ENCODE measurements at regions not wholly inside any gene's neighbourhood (a gene's known extent, or its start where the extent isn't known, plus 50 kb on each side); places are given as distances from the start of the nearest gene placed in this dataset.

- Histone ChIP-seq H3K4me2 (ENCODE audit: low read depth, low read length) (no peak overlapping the region), H3K27me3 (ENCODE audit: control insufficient read depth in 1 of 2, insufficient read depth in 2 of 2, low read length in 2 of 2) (no peaks in the 10 kb centered on the region), H3K79me2 (ENCODE audit: insufficient read depth, low read length) (no peaks in the 10 kb centered on the region), H3K4me1 (ENCODE audit: insufficient read depth, low read length) (no peaks in the 10 kb centered on the region), H3K9me3 (ENCODE audit: low read length) (no peaks in the 10 kb centered on the region), H3K9ac (ENCODE audit: insufficient read depth, low read depth, low read length) (no peak overlapping the region), H2AFZ (ENCODE audit: low read length) (no peak overlapping the region), H3K4me3 (replicated peaks in 1 of 3; ENCODE audit: insufficient read depth in 1 of 3, low read depth in 2 of 3, low read length in 3 of 3) (no peak overlapping the region), H4K20me1 (ENCODE audit: insufficient read depth, low read length) (no peaks in the 10 kb centered on the region), H3K27ac (ENCODE audit: extremely low read length, insufficient read depth, low read length) (no peak overlapping the region), H3K36me3 (replicated peaks in 1 of 2; ENCODE audit: control insufficient read depth in 1 of 2, insufficient read depth in 2 of 2, low read length in 2 of 2) (no peaks in the 10 kb centered on the region)
- DNase-seq (ENCODE audit: low spot score) (no peak), ATAC-seq (no peak), FAIRE-seq (no peak)
- ChIA-PET CTCF (ENCODE audit: low intra/inter-chr PET ratio, low total read pairs) (no interaction called here), POLR2A (no interaction called here)
- in situ Hi-C loops (cut with HindIII; ENCODE audit: extremely low pct_ligation_motif_present, low pct_unique_long_range_greater_than_20kb) (no loop called here), intact Hi-C loops (cut with micrococcal nuclease; ENCODE audit: unreplicated experiment) (no loop called here)
- 0% methylated on average over 1 of the region's 1 CpG for WGBS (ENCODE audit: low lambda C conversion rate)
- BruUV-seq (replicated peaks), result no TSS peak
- TF ChIP-seq TAF1 (CRISPR knock-in tag; IDR thresholded peaks at IDR 0.05), result no peak
- no peak for TF ChIP-seq ZNF468 (CRISPR knock-in tag; IDR thresholded peaks at IDR 0.05)
Measured at GRCh38 chr1:55741516-55741915, 526.4 kb upstream of the USP24 start.

GRCh38 chr1:55735106-55735505 lies 519.9 kb upstream of the USP24 start:
- Histone ChIP-seq H3K9ac (ENCODE audit: insufficient read depth, low read depth, low read length) (no peak overlapping the region), H3K9me3 (ENCODE audit: low read length) (no peaks in the 10 kb centered on the region), H4K20me1 (ENCODE audit: insufficient read depth, low read length) (no peaks in the 10 kb centered on the region), H2AFZ (ENCODE audit: low read length) (no peak overlapping the region), H3K27me3 (ENCODE audit: control insufficient read depth in 1 of 2, insufficient read depth in 2 of 2, low read length in 2 of 2) (no peaks in the 10 kb centered on the region), H3K4me3 (replicated peaks in 1 of 3; ENCODE audit: insufficient read depth in 1 of 3, low read depth in 2 of 3, low read length in 3 of 3) (no peak overlapping the region), H3K79me2 (ENCODE audit: insufficient read depth, low read length) (no peaks in the 10 kb centered on the region), H3K36me3 (replicated peaks in 1 of 2; ENCODE audit: control insufficient read depth in 1 of 2, insufficient read depth in 2 of 2, low read length in 2 of 2) (no peaks in the 10 kb centered on the region), H3K4me1 (ENCODE audit: insufficient read depth, low read length) (no peaks in the 10 kb centered on the region), H3K4me2 (ENCODE audit: low read depth, low read length) (no peak overlapping the region), H3K27ac (ENCODE audit: extremely low read length, insufficient read depth, low read length) (no peak overlapping the region)
- no peak for ATAC-seq
- in situ Hi-C loops (cut with HindIII; ENCODE audit: extremely low pct_ligation_motif_present, low pct_unique_long_range_greater_than_20kb), result no loop called here
- FAIRE-seq, result no peak
- ChIA-PET POLR2A (no interaction called here), CTCF (ENCODE audit: low intra/inter-chr PET ratio, low total read pairs) (no interaction called here)
- DNase-seq (ENCODE audit: low spot score), result no peak
- BruUV-seq (replicated peaks), result no TSS peak
- intact Hi-C loops (cut with micrococcal nuclease; ENCODE audit: unreplicated experiment), result no loop called here
- no peak for TF ChIP-seq ZNF407 (CRISPR knock-in tag; IDR thresholded peaks at IDR 0.05; ENCODE audit: not compliant biosample characterization)
- no peak for TF ChIP-seq ZNF766 (CRISPR knock-in tag; IDR thresholded peaks at IDR 0.05; ENCODE audit: borderline replicate concordance)
- TF ChIP-seq ZBTB33 (CRISPR knock-in tag; IDR thresholded peaks at IDR 0.05), result no peak
- no peak for TF ChIP-seq SRY (CRISPR knock-in tag; IDR thresholded peaks at IDR 0.05)
- TF ChIP-seq ZKSCAN8 (CRISPR knock-in tag; IDR thresholded peaks at IDR 0.05; ENCODE audit: borderline replicate concordance), result no peak
